ENCODE measurements at regions not wholly inside any gene's neighbourhood (a gene's known extent, or its start where the extent isn't known, plus 50 kb on each side); places are given as distances from the start of the nearest gene placed in this dataset.

GRCh38 chr10:107546986-107547385 is 382.5 kb upstream of the SORCS1 start:
- TF ChIP-seq, protein P1, sequence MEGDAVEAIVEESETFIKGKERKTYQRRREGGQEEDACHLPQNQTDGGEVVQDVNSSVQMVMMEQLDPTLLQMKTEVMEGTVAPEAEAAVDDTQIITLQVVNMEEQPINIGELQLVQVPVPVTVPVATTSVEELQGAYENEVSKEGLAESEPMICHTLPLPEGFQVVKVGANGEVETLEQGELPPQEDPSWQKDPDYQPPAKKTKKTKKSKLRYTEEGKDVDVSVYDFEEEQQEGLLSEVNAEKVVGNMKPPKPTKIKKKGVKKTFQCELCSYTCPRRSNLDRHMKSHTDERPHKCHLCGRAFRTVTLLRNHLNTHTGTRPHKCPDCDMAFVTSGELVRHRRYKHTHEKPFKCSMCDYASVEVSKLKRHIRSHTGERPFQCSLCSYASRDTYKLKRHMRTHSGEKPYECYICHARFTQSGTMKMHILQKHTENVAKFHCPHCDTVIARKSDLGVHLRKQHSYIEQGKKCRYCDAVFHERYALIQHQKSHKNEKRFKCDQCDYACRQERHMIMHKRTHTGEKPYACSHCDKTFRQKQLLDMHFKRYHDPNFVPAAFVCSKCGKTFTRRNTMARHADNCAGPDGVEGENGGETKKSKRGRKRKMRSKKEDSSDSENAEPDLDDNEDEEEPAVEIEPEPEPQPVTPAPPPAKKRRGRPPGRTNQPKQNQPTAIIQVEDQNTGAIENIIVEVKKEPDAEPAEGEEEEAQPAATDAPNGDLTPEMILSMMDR (IDR thresholded peaks at IDR 0.05) = no peak
- TF ChIP-seq POLR2A (IDR thresholded peaks at IDR 0.05) = no peak
- TF ChIP-seq EP300 (IDR thresholded peaks at IDR 0.05) = no peak

Measured in ovary (tissue), 3 donors.